RWPE2 (cell line): ENCODE measurements at regions not wholly inside any gene's neighbourhood (a gene's known extent, or its start where the extent isn't known, plus 50 kb on each side); places are given as distances from the start of the nearest gene placed in this dataset.

ENCODE experiments used
- ATAC-seq: fragments of 200-7000 bp; cut with Tn5 transposase; 3 replicates; pipeline ENCODE4 v1.9.1; 2021; ENCODE audit warnings: low read depth
- DNase-seq: peaks from one replicate; pipeline ENCODE4 v3.0.0-alpha.2; 2020; ENCODE audit warnings: low spot score
- H3K27ac ChIP-seq: fragments of 450-650 bp; 2 replicates; pipeline ENCODE4 v1.5.1; 2017; ENCODE audit warnings: mild to moderate bottlenecking; ENCODE audit not compliant: poor library complexity, severe bottlenecking
- H3K27me3 ChIP-seq: fragments of 250-450 bp; sonication (Bioruptor Pico); 2 replicates; pipeline ENCODE4 v1.5.1; 2021; ENCODE audit warnings: mild to moderate bottlenecking, moderate library complexity; ENCODE audit not compliant: insufficient read depth, poor library complexity, severe bottlenecking
- H3K36me3 ChIP-seq: fragments of 250-450 bp; sonication (Bioruptor Pico); 2 replicates; pipeline ENCODE4 v1.5.1; 2020; ENCODE audit warnings: low read depth, mild to moderate bottlenecking, moderate library complexity
- H3K4me1 ChIP-seq: fragments of 250-450 bp; sonication (Bioruptor Pico); 2 replicates; pipeline ENCODE4 v1.5.1; 2021; ENCODE audit warnings: mild to moderate bottlenecking, moderate library complexity; ENCODE audit not compliant: insufficient read depth, poor library complexity, severe bottlenecking
- H3K4me3 ChIP-seq: fragments of 250-450 bp; sonication (Bioruptor Pico); 2 replicates; pipeline ENCODE4 v1.5.1; 2021; ENCODE audit warnings: mild to moderate bottlenecking, moderate library complexity; ENCODE audit not compliant: severe bottlenecking
- H3K9me3 ChIP-seq: fragments of 250-450 bp; sonication (Bioruptor Pico); 2 replicates; pipeline ENCODE4 v1.5.1; 2021; ENCODE audit warnings: mild to moderate bottlenecking, moderate library complexity; ENCODE audit not compliant: severe bottlenecking
- TF ChIP-seq, protein P1 (sequence below): fragments of 450-650 bp; IDR thresholded peaks from one replicate; pipeline ENCODE4 v1.5.1; 2017; ENCODE audit warnings: mild to moderate bottlenecking, moderate library complexity; ENCODE audit not compliant: poor library complexity, severe bottlenecking

- H3K27me3 ChIP-seq = peaks cover 11% of the 10 kb centered on the region
- H3K4me3 ChIP-seq = no peak overlapping the region
- no peak for DNase-seq
Measured at GRCh38 chr12:130026608-130027176, 122.9 kb upstream of the TMEM132D start.

GRCh38 chr12:130027798-130028197, 124.0 kb upstream of the TMEM132D start:
- Histone ChIP-seq H3K4me1 (no peaks in the 10 kb centered on the region), H3K4me3 (no peak overlapping the region), H3K27ac (no peak overlapping the region), H3K36me3 (no peaks in the 10 kb centered on the region), H3K9me3 (no peaks in the 10 kb centered on the region), H3K27me3 (peaks cover 19% of the 10 kb centered on the region)
- TF ChIP-seq, protein P1, sequence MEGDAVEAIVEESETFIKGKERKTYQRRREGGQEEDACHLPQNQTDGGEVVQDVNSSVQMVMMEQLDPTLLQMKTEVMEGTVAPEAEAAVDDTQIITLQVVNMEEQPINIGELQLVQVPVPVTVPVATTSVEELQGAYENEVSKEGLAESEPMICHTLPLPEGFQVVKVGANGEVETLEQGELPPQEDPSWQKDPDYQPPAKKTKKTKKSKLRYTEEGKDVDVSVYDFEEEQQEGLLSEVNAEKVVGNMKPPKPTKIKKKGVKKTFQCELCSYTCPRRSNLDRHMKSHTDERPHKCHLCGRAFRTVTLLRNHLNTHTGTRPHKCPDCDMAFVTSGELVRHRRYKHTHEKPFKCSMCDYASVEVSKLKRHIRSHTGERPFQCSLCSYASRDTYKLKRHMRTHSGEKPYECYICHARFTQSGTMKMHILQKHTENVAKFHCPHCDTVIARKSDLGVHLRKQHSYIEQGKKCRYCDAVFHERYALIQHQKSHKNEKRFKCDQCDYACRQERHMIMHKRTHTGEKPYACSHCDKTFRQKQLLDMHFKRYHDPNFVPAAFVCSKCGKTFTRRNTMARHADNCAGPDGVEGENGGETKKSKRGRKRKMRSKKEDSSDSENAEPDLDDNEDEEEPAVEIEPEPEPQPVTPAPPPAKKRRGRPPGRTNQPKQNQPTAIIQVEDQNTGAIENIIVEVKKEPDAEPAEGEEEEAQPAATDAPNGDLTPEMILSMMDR = no peak
- no peak for ATAC-seq
- DNase-seq = no peak

More at GRCh38 chr12:130026608-130027176, 122.9 kb upstream of the TMEM132D start:
- peak; percentile 66; the same call in 2 of the 3 replicates for ATAC-seq
- TF ChIP-seq, protein P1 = peak; percentile 88
- Histone ChIP-seq H3K4me1 (no peaks in the 10 kb centered on the region), H3K27ac (no peak overlapping the region), H3K9me3 (no peaks in the 10 kb centered on the region), H3K36me3 (no peaks in the 10 kb centered on the region)

GRCh38 chr12:130029151-130029550, 125.3 kb upstream of the TMEM132D start:
- no peaks in the 10 kb centered on the region for H3K9me3 ChIP-seq
- ATAC-seq (no peak), DNase-seq (no peak)
- TF ChIP-seq, protein P1 = no peak
- peaks cover 29% of the 10 kb centered on the region for H3K27me3 ChIP-seq
- no peak overlapping the region for H3K4me3 ChIP-seq
- no peaks in the 10 kb centered on the region for H3K4me1 ChIP-seq
- H3K27ac ChIP-seq = no peak overlapping the region
- H3K36me3 ChIP-seq = no peaks in the 10 kb centered on the region

DNA sequence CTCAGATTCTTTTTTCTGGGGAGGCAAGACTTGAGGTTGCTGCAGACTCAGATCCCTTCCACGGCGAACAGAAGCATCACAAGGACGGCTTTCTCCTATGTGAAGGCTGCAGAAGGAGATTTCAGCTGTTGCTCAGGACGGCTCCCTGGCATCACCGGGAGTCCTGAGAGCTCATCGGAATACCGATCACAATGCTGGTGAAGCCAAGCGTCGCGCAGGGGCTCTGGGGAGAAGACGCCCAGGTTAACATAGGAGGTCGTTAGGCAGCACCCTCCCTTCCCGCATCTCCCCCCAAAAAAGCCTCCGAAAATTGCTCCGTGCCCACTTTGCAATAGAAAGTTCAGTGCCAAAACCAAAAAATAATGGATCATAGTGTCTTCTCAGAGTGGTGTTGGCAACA, 127.2 kb upstream of the TMEM132D start:
- no peak for ATAC-seq
- Histone ChIP-seq H3K27me3 (peaks cover 29% of the 10 kb centered on the region), H3K9me3 (no peaks in the 10 kb centered on the region), H3K27ac (no peak overlapping the region), H3K4me1 (no peaks in the 10 kb centered on the region), H3K36me3 (no peaks in the 10 kb centered on the region), H3K4me3 (no peak overlapping the region)
- TF ChIP-seq, protein P1 = no peak
- no peak for DNase-seq

- H3K4me3 ChIP-seq = no peak overlapping the region
- H3K4me1 ChIP-seq = no peaks in the 10 kb centered on the region
- DNase-seq = no peak
- no peaks in the 10 kb centered on the region for H3K9me3 ChIP-seq
- H3K27me3 ChIP-seq = peaks cover 29% of the 10 kb centered on the region
- no peaks in the 10 kb centered on the region for H3K36me3 ChIP-seq
- TF ChIP-seq, protein P1 = peak; percentile 97
- ATAC-seq = peak; percentile 55; the same call in 2 of the 3 replicates
- H3K27ac ChIP-seq = no peak overlapping the region
Measured at GRCh38 chr12:130031571-130032189, 127.9 kb upstream of the TMEM132D start.
